ENCODE measurements at regions not wholly inside any gene's neighbourhood (a gene's known extent, or its start where the extent isn't known, plus 50 kb on each side); places are given as distances from the start of the nearest gene placed in this dataset.

- DNase-seq (no peak), ATAC-seq (ENCODE audit: insufficient read depth, low FRiP score) (no peak)
- Histone ChIP-seq H3K36me3 (ENCODE audit: control insufficient read depth in 4 of 4, insufficient read depth in 4 of 4, low read length in 4 of 4) (no peaks in the 10 kb centered on the region), H3K27ac (ENCODE audit: low read depth in 1 of 2, low read length in 1 of 2) (no peak overlapping the region), H3K4me3 (no peak overlapping the region), H3K27me3 (ENCODE audit: control insufficient read depth in 3 of 3, insufficient read depth in 3 of 3, low read length in 2 of 3) (peaks cover 0 to 2% (median 0%) of the 10 kb centered on the region in 3 donors), H3K9ac (ENCODE audit: insufficient read depth in 1 of 2, low read length in 2 of 2) (no peak overlapping the region), H3K4me1 (ENCODE audit: control insufficient read depth in 5 of 5, insufficient read depth in 5 of 5, low read length in 5 of 5) (peaks cover 0 to 10% (median 0%) of the 10 kb centered on the region in 5 donors), H3K9me3 (ENCODE audit: control insufficient read depth in 4 of 4, insufficient read depth in 3 of 4, low read length in 3 of 4) (peaks cover 0 to 2% (median 0%) of the 10 kb centered on the region in 4 donors)
- WGBS, 2 donors = 91 to 94% methylated on average over 7 of the region's 7 CpGs
- no peak for TF ChIP-seq CTCF (IDR thresholded peaks at IDR 0.05; ENCODE audit: control extremely low read depth, extremely low read depth)
These were observed 209.8 kb downstream of the NR2F2 start for GRCh38 chr15:96540283-96540682.

GRCh38 chr15:96542130-96542770 lies 211.8 kb downstream of the NR2F2 start:
- H3K36me3 ChIP-seq (ENCODE audit: control insufficient read depth in 4 of 4, insufficient read depth in 4 of 4, low read length in 4 of 4) = no peaks in the 10 kb centered on the region
- H3K27ac ChIP-seq (ENCODE audit: low read depth in 1 of 2, low read length in 1 of 2) = no peak overlapping the region
- no peak overlapping the region for H3K9ac ChIP-seq (ENCODE audit: insufficient read depth in 1 of 2, low read length in 2 of 2)
- H3K4me3 ChIP-seq = no peak overlapping the region
- H3K27me3 ChIP-seq (ENCODE audit: control insufficient read depth in 3 of 3, insufficient read depth in 3 of 3, low read length in 2 of 3) = peaks cover 0 to 2% (median 0%) of the 10 kb centered on the region in 3 donors
- 87 to 93% methylated on average over 4 of the region's 4 CpGs for WGBS, 2 donors
- peaks cover 0 to 10% (median 0%) of the 10 kb centered on the region in 5 donors for H3K4me1 ChIP-seq (ENCODE audit: control insufficient read depth in 5 of 5, insufficient read depth in 5 of 5, low read length in 5 of 5)
- DNase-seq = no peak
- peaks cover 0 to 2% (median 0%) of the 10 kb centered on the region in 4 donors for H3K9me3 ChIP-seq (ENCODE audit: control insufficient read depth in 4 of 4, insufficient read depth in 3 of 4, low read length in 3 of 4)
- TF ChIP-seq CTCF (IDR thresholded peaks at IDR 0.05; ENCODE audit: control extremely low read depth, extremely low read depth) = no peak
- ATAC-seq (ENCODE audit: insufficient read depth, low FRiP score) = no peak

GRCh38 chr15:96544162-96544756 lies 213.8 kb downstream of the NR2F2 start:
- Histone ChIP-seq H3K9me3 (ENCODE audit: control insufficient read depth in 4 of 4, insufficient read depth in 3 of 4, low read length in 3 of 4) (peaks cover 0 to 2% (median 0%) of the 10 kb centered on the region in 4 donors), H3K9ac (ENCODE audit: insufficient read depth in 1 of 2, low read length in 2 of 2) (no peak overlapping the region), H3K36me3 (ENCODE audit: control insufficient read depth in 4 of 4, insufficient read depth in 4 of 4, low read length in 4 of 4) (no peaks in the 10 kb centered on the region), H3K4me3 (no peak overlapping the region), H3K27ac (ENCODE audit: low read depth in 1 of 2, low read length in 1 of 2) (no peak overlapping the region), H3K27me3 (ENCODE audit: control insufficient read depth in 3 of 3, insufficient read depth in 3 of 3, low read length in 2 of 3) (peaks cover 0 to 2% (median 0%) of the 10 kb centered on the region in 3 donors), H3K4me1 (ENCODE audit: control insufficient read depth in 5 of 5, insufficient read depth in 5 of 5, low read length in 5 of 5) (no peaks in the 10 kb centered on the region)
- ATAC-seq (ENCODE audit: insufficient read depth, low FRiP score) (no peak), DNase-seq (no peak)
- no peak for TF ChIP-seq CTCF (IDR thresholded peaks at IDR 0.05; ENCODE audit: control extremely low read depth, extremely low read depth)
- 67 to 69% methylated on average over 5 of the region's 5 CpGs for WGBS, 2 donors

Measured in lung (tissue), 11 donors.